ENCODE measurements at regions not wholly inside any gene's neighbourhood (a gene's known extent, or its start where the extent isn't known, plus 50 kb on each side); places are given as distances from the start of the nearest gene placed in this dataset.
"Not testable (repeated sequence)": the region's sequence is repeated elsewhere in the genome, so short reads cannot be mapped to it uniquely, and the experiment has no call there.

DNA sequence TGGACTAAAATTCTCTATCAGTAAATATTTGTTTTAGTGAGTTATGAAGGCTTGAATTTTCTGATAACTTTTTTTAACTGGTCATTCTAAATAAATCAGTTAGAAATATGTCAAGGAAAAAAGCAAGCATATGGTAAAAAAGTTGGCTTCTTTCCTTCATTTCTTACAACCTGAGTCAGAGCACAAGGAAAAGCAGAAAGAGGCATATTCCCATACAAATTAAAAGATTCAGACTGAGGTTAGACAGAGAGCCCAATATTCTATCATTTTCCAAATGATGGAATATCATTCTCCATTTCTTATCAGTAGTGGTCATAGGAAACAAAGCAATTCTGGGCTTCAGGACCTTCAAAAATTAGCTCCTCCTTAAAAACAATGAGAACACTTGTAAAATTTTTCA is 732.1 kb downstream of the MAT2B start:
- CTCF ChIA-PET = interaction anchor here (0.6 kb wide), 1 partner anchor 85 kb away, joined by 3 read pairs; no protein-coding TSS in a partner anchor
- Histone ChIP-seq H3K27ac (ENCODE audit: insufficient read depth, low read depth, low read length) (no peak overlapping the region), H3K79me2 (ENCODE audit: control insufficient read depth, insufficient read depth, low read length) (no peaks in the 10 kb centered on the region), H3K9ac (replicated peaks; ENCODE audit: extremely low read depth, insufficient read depth, low read length) (no peak overlapping the region), H4K20me1 (replicated peaks; ENCODE audit: control insufficient read depth, extremely low read depth, insufficient read depth, low read length) (no peaks in the 10 kb centered on the region), H3K27me3 (ENCODE audit: control insufficient read depth in 2 of 2, insufficient read depth in 2 of 2, low read length in 2 of 2) (no peaks in the 10 kb centered on the region), H3K4me2 (ENCODE audit: insufficient read depth, low read length) (no peak overlapping the region), H2AFZ (ENCODE audit: low read depth, low read length) (no peak overlapping the region), H3K9me3 (replicated peaks; ENCODE audit: control insufficient read depth, insufficient read depth, low read length) (no peaks in the 10 kb centered on the region), H3K36me3 (ENCODE audit: control insufficient read depth in 2 of 2, extremely low read depth in 1 of 2, insufficient read depth in 2 of 2, low read length in 2 of 2) (no peaks in the 10 kb centered on the region), H3K4me3 (replicated peaks in 1 of 3; ENCODE audit: insufficient read depth in 1 of 3, low read depth in 1 of 3, low read length in 3 of 3) (no peak overlapping the region), H3K9me1 (replicated peaks; ENCODE audit: control insufficient read depth, extremely low read depth, insufficient read depth, low read length) (no peaks in the 10 kb centered on the region), H3K4me1 (ENCODE audit: control insufficient read depth, extremely low read depth, insufficient read depth, low read length) (peaks cover 19% of the 10 kb centered on the region)
- no TSS peak for BruUV-seq (replicated peaks)
- DNase-seq (ENCODE audit: low read depth, low spot score) (no peak), FAIRE-seq (no peak)
- POLR2A ChIA-PET = no interaction called here
- no peak for TF ChIP-seq EZH2 (IDR thresholded peaks at IDR 0.05; ENCODE audit: borderline replicate concordance, low read depth, low read length, severe bottlenecking)
- TF ChIP-seq GATA2 (IDR thresholded peaks at IDR 0.05; ENCODE audit: insufficient read depth, insufficient read length, low read depth, low read length) = no peak
- TF ChIP-seq POLR2AphosphoS5 (IDR thresholded peaks at IDR 0.05; ENCODE audit: insufficient read depth, low read depth, low read length) = no peak
- TF ChIP-seq JUN (IDR thresholded peaks at IDR 0.05; ENCODE audit: borderline replicate concordance, insufficient read depth, insufficient read length, low read depth) = no peak
- no peak for TF ChIP-seq FOS (IDR thresholded peaks at IDR 0.05; ENCODE audit: borderline replicate concordance, insufficient read depth, low read length)
- TF ChIP-seq, protein P1, sequence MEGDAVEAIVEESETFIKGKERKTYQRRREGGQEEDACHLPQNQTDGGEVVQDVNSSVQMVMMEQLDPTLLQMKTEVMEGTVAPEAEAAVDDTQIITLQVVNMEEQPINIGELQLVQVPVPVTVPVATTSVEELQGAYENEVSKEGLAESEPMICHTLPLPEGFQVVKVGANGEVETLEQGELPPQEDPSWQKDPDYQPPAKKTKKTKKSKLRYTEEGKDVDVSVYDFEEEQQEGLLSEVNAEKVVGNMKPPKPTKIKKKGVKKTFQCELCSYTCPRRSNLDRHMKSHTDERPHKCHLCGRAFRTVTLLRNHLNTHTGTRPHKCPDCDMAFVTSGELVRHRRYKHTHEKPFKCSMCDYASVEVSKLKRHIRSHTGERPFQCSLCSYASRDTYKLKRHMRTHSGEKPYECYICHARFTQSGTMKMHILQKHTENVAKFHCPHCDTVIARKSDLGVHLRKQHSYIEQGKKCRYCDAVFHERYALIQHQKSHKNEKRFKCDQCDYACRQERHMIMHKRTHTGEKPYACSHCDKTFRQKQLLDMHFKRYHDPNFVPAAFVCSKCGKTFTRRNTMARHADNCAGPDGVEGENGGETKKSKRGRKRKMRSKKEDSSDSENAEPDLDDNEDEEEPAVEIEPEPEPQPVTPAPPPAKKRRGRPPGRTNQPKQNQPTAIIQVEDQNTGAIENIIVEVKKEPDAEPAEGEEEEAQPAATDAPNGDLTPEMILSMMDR (IDR thresholded peaks at IDR 0.05; ENCODE audit: extremely low read depth in 1 of 2, insufficient read depth in 1 of 2, low read depth in 1 of 2, low read length in 2 of 2) = no peak
- TF ChIP-seq MYC (IDR thresholded peaks at IDR 0.05; ENCODE audit: low read depth, low read length) = no peak
- no peak for TF ChIP-seq POLR2A (IDR thresholded peaks at IDR 0.05; ENCODE audit: low read depth, low read length)
- intact Hi-C loops (cut with micrococcal nuclease) (no loop called here), dilution Hi-C loops (cut with MboI; ENCODE audit: extremely low pct_ligation_motif_present, low sequenced_read_pairs) (no loop called here)

DNA sequence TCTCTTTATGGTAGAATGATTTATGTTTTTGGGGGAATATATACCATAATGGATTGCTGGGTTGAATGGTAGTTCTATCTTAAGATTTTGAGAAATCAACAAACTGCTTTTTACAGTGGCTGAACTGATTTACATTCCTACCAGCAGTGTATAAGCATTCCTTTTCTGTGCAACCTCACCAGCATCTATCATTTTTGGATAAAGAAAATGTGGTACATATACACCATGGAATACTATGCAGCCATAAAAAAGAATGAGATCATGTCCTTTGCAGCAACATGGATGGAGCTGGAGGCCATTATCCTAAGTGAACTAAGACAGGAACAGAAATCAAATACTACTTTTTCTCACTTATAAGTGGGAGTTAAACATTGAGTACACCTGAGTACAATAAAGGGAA is 746.4 kb downstream of the MAT2B start:
- dilution Hi-C loops (cut with MboI; ENCODE audit: extremely low pct_ligation_motif_present, low sequenced_read_pairs); H3K27ac ChIP-seq (ENCODE audit: insufficient read depth, low read depth, low read length); H3K9me3 ChIP-seq (replicated peaks; ENCODE audit: control insufficient read depth, insufficient read depth, low read length); H3K4me2 ChIP-seq (ENCODE audit: insufficient read depth, low read length); H3K79me2 ChIP-seq (ENCODE audit: control insufficient read depth, insufficient read depth, low read length); FAIRE-seq; BruUV-seq (replicated peaks); intact Hi-C loops (cut with micrococcal nuclease); POLR2A ChIA-PET; H3K4me3 ChIP-seq (replicated peaks in 1 of 3; ENCODE audit: insufficient read depth in 1 of 3, low read depth in 1 of 3, low read length in 3 of 3); H3K9ac ChIP-seq (replicated peaks; ENCODE audit: extremely low read depth, insufficient read depth, low read length); H2AFZ ChIP-seq (ENCODE audit: low read depth, low read length); DNase-seq (ENCODE audit: low read depth, low spot score); H3K9me1 ChIP-seq (replicated peaks; ENCODE audit: control insufficient read depth, extremely low read depth, insufficient read depth, low read length); CTCF ChIA-PET; H3K36me3 ChIP-seq (ENCODE audit: control insufficient read depth in 2 of 2, extremely low read depth in 1 of 2, insufficient read depth in 2 of 2, low read length in 2 of 2); H4K20me1 ChIP-seq (replicated peaks; ENCODE audit: control insufficient read depth, extremely low read depth, insufficient read depth, low read length); H3K4me1 ChIP-seq (ENCODE audit: control insufficient read depth, extremely low read depth, insufficient read depth, low read length); H3K27me3 ChIP-seq (ENCODE audit: control insufficient read depth in 2 of 2, insufficient read depth in 2 of 2, low read length in 2 of 2): not testable (repeated sequence)

All from endothelial cell of umbilical vein (primary cell).